ENCODE measurements at regions not wholly inside any gene's neighbourhood (a gene's known extent, or its start where the extent isn't known, plus 50 kb on each side); places are given as distances from the start of the nearest gene placed in this dataset.

DNA sequence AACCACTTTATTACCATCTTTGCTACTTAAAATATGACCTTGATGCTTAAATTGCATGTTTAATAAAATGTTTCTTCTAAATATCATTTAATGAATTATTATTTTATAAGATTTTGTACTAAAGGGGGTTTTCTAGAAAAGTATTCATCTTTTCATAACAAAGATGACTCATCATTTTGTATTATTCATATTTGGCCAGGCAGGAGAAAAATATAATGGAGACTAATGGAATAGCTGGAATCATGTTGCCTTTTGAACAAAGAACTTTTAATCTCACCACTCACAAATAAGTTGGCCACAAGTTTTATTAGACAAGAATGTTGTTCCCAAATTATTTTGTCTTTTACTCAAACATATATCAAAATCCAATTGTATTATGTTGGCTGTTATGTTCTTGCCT is 882.4 kb downstream of the DSC3 start:
- TF ChIP-seq, protein P1, sequence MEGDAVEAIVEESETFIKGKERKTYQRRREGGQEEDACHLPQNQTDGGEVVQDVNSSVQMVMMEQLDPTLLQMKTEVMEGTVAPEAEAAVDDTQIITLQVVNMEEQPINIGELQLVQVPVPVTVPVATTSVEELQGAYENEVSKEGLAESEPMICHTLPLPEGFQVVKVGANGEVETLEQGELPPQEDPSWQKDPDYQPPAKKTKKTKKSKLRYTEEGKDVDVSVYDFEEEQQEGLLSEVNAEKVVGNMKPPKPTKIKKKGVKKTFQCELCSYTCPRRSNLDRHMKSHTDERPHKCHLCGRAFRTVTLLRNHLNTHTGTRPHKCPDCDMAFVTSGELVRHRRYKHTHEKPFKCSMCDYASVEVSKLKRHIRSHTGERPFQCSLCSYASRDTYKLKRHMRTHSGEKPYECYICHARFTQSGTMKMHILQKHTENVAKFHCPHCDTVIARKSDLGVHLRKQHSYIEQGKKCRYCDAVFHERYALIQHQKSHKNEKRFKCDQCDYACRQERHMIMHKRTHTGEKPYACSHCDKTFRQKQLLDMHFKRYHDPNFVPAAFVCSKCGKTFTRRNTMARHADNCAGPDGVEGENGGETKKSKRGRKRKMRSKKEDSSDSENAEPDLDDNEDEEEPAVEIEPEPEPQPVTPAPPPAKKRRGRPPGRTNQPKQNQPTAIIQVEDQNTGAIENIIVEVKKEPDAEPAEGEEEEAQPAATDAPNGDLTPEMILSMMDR (IDR thresholded peaks at IDR 0.05): no peak
- no peak for TF ChIP-seq POLR2AphosphoS5 (IDR thresholded peaks at IDR 0.05)
